HG02759 (cell line): ENCODE measurements at regions not wholly inside any gene's neighbourhood (a gene's known extent, or its start where the extent isn't known, plus 50 kb on each side); places are given as distances from the start of the nearest gene placed in this dataset.
"Not testable (repeated sequence)": the region's sequence is repeated elsewhere in the genome, so short reads cannot be mapped to it uniquely, and the experiment has no call there.

ENCODE experiments used
- ATAC-seq: cut with Tn5 transposase; IDR thresholded peaks from one replicate; pipeline ENCODE4 v1.9.1; 2021; ENCODE audit warnings: mild to moderate bottlenecking, moderate library complexity; ENCODE audit not compliant: unreplicated experiment

DNA sequence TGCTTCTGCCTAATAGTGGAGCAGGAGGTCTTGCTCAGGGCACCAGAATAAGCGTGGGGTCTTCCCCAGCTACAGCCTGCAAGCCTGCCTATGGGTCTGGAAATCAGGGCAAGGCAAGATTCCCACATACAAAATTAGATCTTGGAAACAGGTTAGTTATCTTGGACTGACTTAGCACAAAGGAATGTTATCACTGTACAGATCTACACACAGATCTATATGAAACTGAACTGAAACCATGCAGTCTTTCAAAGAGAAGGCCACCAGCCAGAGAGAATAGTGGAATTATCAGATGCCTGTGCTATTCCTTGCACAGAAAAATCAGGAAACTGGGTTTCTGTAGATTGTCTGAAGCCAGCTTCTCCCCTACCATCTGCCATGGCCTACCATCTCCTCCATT lies 585.7 kb downstream of the ACTL7B start:
- ATAC-seq, result no peak

DNA sequence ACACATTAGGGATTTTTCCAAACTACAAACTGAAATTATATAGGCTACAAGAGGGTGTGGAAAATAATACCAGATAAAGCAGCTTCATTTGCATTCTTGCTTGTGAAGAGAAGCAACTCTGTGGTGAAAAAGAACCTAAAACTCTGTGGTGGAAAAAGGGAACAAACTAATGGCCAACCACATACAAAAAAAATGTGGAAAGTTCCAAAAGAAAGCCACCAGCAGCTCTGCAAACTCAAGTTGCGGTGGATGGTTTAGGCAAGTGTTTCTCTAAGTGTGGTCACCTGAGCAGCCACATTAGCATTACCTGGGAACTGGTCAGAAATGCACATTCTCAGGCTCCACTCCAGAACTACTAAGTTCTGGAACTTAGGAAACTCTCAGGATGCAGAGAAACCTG lies 586.4 kb downstream of the ACTL7B start:
- ATAC-seq, result no peak

DNA sequence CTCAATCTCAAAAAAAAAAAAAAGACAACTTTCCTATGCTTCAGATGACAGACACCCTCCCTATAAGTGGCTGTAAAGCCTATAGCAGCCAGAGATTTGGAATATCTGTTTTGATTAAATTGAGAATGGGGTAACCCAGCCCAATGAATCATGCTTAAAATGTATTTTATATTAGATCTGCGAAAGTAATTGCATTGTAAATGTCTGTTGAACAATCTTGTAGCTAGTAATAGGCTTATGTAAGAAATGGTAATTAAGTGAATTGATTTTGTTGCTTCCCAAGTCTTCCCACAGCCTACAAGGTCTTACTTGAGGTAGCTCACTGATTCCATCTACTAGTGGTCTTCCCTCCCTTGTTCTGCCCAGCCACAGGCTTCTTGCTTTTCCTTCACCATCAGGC lies 590.7 kb downstream of the ACTL7B start:
- ATAC-seq, result no peak

DNA sequence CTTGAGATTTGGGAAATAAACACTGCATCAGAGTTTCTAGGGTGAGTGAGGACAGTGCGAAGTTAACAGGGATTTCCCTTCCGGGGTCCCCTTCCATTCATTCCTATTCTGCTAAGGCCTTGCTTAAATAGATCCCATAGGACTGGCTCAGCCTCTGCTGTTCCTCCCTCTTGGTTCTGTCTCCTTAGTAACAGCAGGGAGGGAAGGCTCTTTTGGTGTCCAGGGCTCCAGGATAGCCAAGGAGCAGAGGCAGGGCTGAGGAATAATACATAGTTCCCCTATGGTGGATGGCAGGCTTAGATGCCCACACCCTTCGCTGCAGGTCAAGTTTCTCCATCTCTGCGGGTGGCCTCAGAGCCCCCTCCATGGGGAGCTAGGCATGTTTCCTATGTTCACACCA lies 591.7 kb downstream of the ACTL7B start:
- ATAC-seq, result no peak

DNA sequence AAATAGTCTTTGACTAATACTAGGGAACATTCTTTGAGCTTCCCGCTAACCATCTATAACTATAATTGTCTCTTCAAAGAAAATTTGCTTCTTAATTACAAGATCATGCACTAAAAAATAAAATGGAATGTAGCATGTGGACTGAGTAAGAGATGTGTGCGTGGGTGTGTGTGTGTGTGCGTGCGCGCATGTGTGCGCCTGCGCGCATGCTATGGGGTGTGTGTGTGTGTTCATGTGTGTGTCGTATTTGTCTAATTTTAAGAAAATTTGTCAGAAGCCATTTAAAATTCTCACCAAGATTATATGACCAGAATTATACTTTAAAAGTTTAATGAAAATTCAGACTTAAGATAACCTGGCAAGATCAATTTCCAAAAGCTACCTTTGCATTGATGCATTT lies 593.0 kb downstream of the ACTL7B start:
- ATAC-seq, result no peak

DNA sequence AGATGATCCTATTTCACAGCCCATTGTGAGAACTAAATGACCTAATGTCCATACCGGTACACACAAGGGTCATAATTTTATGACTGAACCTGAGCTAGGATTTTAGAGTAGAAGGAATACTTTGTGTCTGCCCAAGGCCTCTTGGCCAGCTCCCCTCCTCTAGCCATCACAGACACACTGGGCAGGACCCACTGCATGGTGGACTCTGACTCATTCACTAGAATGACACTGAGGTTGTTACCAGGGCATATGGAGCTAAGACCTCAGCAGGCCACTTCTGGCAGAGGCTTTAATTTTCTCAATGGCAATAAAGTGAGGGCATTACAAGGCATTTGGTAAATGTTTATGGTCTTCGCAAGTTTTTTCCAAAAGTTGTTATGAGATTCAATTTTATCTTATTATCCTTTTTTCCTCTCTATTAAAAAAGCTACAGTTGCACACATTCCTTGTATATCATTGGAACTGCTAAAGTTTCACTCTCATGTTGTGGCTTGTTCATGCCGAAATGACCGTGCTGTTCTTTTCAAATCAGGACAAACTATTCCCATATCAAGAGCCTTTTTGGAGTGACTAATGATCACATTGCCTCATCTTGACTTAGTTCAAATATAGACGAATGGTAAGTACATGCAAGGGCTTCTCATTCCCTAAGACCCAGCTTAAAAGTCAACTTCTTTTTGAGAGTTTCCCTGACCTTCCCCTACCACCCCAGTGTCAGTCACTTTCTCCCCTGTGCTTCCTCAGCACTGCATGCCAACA lies 595.7 kb downstream of the ACTL7B start:
- ATAC-seq, result no peak

DNA sequence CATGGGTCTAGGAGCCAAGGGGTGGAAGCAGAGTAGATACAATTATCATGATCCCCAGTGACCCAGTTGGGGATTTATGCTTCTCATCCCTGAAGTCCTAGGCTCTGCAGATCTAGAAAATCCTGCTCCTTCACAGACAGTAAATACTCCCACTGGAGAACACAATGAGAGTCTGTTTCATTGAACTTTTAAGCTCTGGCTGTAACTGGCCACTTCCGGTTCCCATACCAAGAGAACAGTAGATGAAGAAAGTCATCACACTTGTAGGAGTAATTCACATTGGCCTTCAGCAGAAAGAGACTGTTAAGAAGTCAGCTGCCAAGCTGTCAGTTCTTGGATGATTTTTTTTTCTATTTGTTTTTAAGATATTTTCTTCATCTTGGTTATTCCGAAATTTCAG lies 597.1 kb downstream of the ACTL7B start:
- no peak for ATAC-seq

DNA sequence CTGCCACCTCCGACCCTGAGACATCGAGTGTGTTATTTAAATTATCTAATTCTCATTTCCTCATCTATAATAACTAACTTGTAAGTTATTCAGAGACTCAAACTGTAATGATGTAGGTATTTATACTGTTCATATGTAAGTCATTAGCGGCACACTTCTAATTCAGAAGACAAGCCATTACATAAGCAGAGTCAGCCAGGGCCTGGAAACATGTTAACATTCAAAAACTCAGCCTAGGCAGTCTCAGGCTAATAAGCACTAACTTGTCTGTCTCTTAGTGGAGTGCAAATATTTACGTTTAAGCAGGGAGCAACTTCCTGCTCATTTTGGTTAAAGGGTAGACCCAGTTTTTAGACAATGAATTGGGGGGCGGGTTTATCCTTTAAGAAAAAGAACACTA lies 598.4 kb downstream of the ACTL7B start:
- no peak for ATAC-seq

DNA sequence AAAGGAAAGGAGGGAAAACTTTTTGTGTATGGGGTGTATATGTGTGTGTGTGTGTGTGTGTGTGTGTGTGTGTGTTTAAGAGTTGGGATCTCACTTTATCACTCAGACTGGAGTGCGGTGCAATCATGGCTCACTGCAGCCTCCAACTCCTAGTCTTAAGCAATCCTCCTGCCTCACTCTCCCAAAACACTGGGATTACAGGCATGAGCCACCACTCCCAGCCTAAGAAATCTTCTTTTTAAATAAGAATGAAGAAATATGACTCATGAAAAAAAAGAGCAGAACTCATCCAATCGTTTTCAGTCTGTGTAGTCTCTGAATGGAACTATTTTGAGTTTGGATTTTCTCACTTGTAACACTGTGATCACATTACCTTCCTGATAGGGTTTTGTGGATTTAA lies 601.5 kb downstream of the ACTL7B start:
- ATAC-seq, result no peak

DNA sequence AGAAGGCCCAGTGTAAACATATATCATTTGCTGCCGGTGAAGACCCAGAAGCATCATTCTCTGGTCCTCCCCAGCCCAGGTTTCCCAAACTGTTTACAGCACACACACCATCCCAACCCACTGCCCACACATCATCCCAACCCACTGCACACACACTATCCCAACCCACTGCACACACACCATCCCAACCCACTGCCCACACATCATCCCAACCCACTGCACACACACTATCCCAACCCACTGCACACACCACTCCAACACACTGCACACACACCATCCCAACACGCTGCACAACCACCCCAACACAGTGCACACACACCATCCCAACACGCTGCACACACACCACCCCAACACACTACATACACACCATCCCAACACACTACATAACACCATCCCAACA lies 608.4 kb downstream of the ACTL7B start:
- not testable (repeated sequence) for ATAC-seq

DNA sequence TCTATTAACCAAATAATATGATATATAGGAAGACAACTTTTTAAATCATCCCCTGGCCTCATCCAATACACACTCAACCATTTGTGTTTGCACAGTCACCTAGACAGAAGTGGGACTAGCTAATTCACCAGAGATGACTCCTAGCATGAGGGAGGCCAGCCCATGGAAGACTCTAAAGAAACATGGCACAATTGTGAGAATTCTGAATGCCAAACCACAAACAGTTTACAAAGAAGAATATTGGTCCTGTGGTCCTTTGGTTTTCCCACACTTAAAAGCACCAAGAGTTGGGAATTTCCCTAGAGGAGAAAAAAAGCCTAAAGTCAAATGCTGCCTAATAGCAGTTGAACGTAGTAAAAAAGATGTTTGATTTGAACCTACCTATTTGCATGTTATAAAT lies 609.9 kb downstream of the ACTL7B start:
- no peak for ATAC-seq

DNA sequence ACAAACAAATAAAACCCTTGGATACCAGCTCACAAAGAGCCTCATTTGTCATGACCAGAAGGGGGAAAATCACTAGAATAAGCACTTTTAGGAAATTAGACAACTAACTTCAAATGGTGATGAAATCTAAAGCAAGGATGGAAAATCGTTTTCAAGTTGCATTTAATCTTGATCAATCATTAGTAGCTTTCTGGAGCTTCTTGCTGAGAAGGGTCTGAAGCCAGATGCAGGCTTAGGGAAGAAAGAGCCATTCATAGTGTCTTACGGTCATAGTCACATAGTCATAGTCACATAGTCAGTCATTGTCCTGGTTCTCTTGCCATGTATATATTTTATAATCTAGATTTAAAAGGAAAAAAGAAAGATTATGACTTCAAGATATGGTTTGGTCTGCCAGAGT lies 610.5 kb downstream of the ACTL7B start:
- ATAC-seq, result no peak

DNA sequence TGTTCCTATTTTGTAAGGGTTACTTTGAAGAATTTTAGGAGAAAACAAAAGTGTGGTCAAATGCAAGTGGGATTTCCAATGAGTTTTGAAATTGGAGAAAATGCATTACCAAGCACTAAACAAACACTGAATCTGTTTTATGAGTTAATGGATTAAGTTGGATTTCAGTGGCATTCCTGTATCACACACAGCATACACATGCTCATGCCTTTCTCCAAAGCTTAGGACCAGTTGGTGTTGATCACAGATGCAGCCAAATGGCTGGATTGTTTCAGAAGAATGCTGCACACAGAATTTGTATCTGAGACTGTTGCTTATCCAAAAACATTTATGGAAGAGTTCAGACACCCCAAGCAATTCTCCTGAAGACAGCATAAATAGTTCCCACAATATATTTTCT lies 611.1 kb downstream of the ACTL7B start:
- ATAC-seq, result no peak

DNA sequence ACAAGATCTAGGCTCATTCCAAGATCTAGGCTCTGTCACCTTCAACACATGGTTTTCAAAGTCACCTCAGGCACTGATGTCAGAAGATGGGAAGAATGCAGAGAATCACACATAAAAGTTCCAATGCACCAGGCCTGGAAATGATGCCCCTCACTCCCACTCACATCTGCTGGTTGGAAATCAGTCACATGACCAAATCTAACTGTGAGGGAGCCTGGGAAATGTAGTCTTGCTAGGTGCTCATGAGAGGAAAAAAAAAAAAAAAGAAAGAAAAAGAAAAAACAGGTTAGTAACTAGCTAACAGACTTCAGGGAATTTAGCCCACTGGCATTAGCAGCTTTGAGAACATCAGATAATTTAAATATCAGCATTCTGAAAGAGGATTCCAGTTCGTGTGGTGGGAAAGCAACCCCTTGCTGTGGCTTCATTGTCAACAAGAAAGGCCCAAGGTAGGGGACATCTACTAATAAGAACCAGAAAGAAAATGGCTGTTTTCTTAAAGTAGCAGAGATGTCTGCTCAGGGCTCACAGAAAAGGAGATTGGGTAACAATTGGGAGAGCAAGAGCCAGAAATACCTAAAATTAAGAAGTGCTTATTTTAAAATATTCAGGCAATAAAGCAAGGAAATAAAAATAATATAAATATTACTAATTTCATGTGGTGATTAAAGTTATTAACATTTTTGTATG lies 614.3 kb downstream of the ACTL7B start:
- no peak for ATAC-seq

DNA sequence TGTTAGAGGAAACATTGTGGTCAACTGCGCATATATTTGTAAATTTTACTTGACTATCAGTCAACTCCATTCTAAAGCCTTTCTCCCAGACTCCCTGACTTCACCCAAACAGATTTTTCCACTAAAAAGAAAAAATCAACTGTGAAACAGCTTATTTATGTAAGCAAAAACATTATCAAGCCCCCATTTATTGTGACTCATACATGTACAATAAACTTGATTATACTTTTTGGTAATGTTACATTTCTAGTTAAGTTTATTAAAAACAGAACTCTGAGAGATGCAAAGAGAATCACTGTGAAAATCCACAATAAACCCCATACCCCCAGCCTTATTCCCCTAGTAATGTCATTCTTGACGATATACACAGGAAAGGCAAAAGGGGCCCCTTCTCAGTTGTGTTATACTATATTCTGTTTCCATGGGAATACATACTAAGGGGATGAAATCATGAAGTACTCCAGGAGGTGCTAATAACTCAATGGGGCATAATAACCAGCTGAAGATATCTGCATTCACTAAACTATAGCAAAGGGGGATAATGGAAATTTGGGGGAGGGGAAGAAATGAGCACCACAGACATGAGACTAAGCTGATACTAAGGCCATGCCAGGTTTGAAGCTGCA lies 616.0 kb downstream of the ACTL7B start:
- no peak for ATAC-seq

DNA sequence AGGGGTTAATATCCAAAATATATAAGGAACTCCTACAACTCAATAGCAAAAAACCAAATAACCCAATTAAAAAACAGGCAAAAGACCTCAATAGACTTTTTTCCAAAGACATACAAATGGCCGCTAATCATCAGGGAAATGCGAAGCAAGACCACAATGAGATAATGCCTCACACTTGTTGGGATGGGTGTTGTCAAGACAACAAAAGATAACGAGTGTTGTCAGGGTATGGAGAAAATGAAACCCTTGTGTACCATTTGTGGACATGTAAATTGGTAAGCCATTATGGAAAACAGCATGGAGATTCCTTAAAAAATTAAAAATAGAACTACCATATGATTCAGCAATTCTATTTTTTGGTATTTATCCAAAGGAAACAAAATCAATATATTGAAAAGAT lies 620.2 kb downstream of the ACTL7B start:
- no peak for ATAC-seq

DNA sequence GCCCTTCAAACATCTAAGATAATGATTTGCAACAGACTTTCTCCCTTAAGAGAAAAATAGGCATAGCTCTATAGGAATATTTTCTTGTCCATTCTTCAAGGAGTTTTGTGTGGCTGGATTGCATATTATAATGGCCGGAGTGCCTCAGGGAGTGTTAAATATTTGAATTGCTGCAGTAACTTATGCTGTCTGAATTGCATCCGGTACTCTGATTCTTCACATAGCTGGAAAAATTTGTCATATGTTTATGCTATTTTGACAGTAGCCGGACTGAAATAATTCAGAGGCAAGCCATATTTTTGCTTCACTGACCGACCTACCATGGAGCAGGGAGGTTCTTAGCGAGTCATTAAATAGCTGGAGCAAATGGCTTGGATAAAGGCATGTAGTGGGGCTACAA lies 621.0 kb downstream of the ACTL7B start:
- no peak for ATAC-seq

DNA sequence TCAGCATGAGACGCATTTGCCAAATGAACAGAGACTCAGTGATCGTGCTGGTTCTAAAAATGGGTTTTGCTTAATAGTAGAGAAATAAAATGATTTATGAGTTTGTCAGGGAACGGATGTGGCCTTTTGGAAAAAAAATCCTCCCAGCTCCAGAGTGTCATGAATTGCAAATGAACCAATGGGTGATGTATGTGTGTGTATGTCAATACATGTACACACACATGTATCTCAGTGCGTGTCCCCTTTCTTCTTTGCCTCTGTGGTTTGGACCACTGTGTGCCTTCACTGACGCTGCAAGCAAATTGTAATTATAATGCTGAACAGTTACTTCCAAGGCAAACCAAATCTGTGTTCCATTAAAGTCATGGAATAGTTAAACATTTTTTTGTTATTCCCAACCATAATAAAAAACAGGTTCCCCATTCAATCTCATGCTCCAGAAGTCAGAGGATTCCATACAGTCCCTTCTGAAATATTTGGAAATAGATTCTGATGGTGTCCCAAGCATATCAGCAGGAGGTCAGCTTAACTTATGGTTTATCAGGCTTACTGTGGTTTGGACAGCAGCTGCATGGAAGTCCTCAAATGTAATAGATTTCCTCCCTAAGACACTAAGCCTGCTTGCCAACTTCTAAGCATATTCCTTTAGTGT lies 630.5 kb downstream of the ACTL7B start:
- no peak for ATAC-seq

DNA sequence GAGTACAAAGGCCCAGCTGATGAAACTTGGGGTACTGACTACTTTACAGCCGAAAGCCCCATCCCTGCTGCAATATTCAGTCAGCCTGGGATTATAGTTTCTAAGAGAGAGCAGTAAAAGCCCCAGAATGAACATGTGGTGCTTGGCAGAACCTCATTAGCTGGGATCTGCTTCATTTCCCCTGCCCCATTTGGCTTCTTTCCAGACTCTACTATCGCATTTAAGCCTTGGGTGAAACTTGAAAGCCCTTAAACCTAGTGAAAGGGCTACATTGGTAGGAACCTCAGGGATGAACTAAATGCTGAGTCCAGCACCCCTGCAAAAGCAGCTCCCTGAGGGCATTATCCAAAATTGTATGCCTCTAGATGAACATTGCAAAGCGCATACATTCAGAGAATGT lies 631.1 kb downstream of the ACTL7B start:
- ATAC-seq, result no peak

DNA sequence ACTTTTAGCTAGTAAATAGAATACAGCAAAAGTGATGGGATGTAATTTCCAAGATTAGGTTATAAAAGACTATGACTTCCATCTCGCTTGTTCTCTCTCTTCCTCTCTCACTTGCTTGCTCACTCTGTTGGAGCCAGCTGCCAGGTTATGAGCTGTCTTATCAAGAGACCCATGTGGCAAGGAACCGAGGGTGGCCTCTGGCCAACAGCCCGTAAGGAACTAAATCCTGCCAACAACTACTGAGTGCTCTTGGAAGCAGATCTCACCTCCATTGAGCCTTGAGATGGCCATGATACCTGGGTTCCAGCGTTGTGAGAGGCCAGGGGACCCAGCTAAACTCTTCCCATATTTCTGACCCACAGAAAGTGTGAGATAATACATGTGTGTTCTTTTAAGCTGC lies 636.1 kb downstream of the ACTL7B start:
- no peak for ATAC-seq

DNA sequence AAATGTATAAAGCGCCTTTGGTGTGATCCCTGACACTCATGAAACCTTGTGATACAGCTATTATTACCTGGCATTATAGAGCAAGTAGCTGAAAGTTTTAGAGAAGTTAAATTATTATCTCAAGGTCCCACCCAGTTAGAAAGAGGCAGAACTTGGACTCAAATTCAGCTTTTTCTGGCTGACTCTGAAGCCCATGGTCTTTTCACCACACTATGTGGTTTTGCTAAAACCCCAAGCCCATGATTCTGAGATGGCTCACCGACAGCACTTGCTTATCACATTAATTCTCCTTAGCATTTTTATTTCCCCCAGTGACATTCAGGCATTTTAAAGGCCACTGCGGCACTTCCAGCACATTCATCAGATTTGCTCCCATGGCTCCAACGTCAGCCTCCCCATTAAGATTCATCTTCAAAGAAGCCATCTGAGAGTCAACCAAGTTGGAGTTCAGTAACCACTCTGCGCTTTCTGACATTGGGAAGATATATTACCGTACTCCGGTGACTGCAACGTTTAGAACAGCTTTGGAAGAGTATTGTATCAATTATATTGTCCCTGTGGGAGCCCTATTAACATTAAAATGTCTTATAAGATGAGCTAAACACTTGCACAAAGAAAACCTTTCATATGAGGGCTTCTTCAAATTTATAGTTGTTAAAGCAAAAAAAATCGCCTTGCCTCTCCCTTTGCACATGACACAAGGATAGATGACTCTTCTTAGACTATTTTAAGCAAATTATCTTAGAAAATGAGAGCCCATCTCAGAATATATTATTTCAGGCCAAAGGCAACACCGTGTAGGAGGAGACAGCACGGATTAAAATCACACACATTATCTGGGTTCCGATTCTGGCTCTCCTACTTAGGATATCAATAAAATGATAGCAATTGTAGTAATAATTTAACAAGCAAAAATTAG lies 638.1 kb downstream of the ACTL7B start:
- ATAC-seq, result no peak
